Right ventricle myocardium inferior (tissue), 1 donor: ENCODE measurements at regions not wholly inside any gene's neighbourhood (a gene's known extent, or its start where the extent isn't known, plus 50 kb on each side); places are given as distances from the start of the nearest gene placed in this dataset.
A peak's percentile ranks its signal among the peaks of the same experiment; 100 is the strongest.

Source experiments
- ATAC-seq: fragments of 200-7000 bp; cut with Tn5 transposase; one replicate; pipeline ENCODE4 v1.9.1; 2020; ENCODE audit warnings: mild to moderate bottlenecking, moderate library complexity
- DNase-seq: peaks from one replicate; pipeline ENCODE4 v3.0.0; 2021; ENCODE audit errors: missing footprints
- intact Hi-C: fragments of 100-400 bp; cut with DNase I; formaldehyde crosslinking; loops from one replicate; pipeline ENCODE4 v1.11.0; 2022
- donor health status: DM: no; HTN: yes; CAD: no; lungs with severe emphysema.

DNA sequence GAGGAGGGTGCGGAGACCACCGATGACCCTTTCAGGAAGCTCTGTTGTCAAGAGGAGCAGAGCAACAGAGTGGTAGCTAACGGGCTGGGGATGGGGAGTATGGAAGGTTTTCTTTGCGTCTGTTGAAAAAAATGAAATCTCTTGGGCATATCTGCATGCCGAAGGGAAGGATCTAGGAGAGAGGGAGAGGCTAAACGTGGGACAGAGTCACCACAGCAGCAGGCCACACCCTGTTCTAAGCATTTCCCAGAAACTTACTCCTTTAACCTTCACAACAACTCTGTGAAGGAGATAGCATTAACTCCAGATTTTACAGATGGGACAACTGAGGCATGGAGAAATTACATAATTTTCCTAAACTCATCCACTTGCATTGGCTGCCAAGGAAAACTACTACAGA is 71.8 kb upstream of the EXOC1L start:
- no peak for ATAC-seq
- intact Hi-C loops = no loop called here
- no peak for DNase-seq

DNA sequence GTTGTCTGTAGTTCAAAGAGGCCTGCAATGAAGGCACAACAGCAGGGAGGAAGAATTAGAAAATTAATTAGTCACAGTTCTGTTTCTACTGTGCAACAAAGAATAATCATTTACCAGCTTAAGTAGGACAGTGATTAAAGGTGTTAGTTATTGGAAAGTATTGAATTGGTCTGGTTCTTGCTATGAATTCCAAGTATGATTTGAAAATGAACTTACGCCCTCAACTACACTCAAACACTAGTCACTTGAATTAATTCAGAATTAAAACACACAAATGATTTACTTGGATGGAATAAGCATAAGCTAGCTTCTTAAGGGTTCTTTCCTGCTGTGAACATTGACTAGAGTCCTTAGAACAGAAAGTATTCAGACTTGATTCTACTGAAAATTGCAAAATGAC is 69.9 kb upstream of the EXOC1L start:
- intact Hi-C loops = no loop called here
- ATAC-seq = no peak

DNA sequence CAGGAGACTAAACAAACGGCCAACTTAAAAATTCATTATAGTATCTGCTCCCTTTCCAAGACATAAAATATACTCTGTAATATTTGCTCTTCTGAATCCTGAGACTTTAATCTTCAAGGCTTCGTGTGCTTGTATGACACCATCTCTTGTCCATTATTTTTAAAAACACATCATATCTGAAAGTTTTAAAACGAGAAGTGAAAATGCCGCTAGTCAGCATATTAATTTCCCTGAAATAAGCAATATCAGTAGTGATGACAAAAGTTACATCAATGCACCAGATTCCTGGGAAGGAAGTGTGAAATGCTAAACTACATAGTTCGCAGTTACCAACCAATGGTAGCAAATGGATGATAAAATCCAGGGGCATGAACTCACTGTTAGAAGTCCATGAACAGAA is 66.8 kb upstream of the EXOC1L start:
- no peak for DNase-seq
- no peak for ATAC-seq
- intact Hi-C loops = no loop called here

More for the DNA sequence above, 69.9 kb upstream of the EXOC1L start:
- no peak for DNase-seq

DNA sequence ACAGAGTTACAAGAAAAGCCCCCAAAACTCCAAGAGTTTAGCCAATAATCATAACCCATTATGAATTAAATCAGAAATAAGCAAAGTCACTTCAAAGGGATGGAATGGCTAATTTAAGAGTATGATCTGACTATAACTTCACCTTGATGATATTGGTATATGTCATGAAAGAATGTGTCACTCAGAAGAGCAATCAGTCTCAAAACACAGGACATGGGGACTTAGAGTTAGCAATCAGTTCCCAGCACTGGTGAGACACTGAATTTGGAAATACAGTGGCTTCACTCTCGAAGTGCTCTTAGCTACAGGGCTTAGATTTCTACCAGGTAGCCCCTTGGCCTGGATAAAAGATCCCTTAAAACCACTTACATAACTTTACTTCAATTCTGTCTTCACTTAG is 65.7 kb upstream of the EXOC1L start:
- no peak for ATAC-seq
- DNase-seq = no peak
- intact Hi-C loops = no loop called here

DNA sequence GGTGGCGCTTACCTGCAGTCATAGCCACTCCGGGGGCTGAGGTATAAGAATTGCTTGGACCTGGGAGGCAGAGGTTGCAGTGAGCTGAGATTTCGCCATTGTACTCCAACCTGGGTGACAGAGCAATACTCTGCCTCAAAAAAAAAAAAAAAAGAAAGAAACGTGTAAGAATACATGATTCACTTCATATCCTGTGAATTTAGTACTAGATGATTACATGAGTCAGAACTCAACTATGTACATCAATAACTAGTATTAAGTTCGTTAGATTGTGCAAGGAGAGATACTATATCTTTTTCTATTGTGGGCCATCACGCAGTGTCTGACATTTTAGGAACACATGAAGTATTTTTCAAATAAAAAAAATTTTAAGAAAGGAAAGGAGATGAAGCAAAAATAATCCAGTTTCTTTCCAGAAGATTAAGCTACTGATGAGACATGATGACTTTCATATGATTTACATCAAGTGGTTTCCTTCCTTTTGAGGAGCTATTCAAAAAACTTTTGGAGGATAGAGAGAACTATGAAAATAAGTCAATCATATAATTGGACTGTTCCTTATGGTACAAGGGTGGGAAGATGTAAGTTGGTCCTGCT is 64.7 kb upstream of the EXOC1L start:
- no peak for ATAC-seq
- intact Hi-C loops = no loop called here
- no peak for DNase-seq

DNA sequence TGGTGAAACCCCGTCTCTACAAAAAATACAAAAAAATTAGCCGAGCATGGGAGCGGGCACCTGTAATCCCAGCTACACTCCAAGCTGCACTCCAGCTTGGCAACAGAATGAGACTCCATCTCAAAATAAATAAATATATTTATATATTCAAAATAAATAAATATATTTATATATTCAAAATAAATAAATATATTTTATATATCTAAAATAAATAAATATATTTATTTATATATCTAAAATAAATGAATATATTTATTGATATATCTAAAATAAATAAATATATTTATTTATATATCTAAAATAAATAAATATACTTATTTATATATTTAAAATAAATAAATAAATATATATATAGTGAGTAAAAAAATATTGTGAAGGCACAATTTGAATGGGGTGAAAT is 63.4 kb upstream of the EXOC1L start:
- ATAC-seq (no peak), DNase-seq (no peak)
- intact Hi-C loops = no loop called here

DNA sequence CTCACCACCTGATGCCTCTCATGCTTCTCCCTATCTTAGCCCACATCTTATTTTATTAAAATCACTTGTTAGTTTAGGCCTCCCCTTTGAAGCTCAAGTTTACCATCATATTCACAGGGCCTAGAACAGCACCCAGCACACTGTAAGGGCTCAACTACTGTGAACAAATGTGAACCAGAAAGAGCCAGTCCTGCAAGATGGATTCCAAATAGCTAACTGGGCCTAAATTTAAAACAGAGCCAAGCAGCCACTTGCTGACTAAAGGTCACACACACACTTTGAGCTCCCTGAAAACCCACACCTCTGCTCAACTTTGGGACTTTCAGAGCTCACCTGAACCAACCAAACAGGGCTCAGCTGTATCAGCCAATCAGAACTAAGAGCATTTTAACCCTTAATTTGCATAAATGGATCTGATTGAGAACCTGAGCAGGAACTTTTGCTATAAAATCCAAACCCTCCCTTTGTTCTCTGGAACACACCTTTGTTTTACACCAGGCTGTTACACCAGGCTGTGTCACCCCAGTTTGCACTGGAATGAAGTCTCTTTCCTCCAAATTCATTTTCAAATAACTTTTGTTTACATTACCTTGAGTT is 62.1 kb upstream of the EXOC1L start:
- intact Hi-C loops = no loop called here
- ATAC-seq (no peak), DNase-seq (no peak)

DNA sequence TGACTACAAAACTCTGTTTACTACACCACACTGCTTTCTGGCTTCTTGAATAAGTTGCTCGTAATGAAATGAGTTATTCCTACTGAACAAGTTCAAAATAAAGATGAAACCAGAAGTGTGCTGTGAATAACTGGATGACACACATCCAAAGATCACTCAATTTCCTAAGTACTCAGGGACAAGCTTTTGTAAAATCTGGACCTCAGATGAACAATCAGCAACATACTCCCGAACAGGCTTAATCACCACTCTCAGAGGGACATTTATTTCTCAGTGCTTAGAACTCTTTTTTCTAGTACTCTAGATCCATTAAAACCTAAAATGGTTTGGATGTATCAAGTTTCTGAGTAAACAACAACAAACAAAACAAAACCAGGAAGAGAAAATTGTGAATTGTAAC is 61.5 kb upstream of the EXOC1L start:
- intact Hi-C loops = no loop called here
- DNase-seq (no peak), ATAC-seq (no peak)

DNA sequence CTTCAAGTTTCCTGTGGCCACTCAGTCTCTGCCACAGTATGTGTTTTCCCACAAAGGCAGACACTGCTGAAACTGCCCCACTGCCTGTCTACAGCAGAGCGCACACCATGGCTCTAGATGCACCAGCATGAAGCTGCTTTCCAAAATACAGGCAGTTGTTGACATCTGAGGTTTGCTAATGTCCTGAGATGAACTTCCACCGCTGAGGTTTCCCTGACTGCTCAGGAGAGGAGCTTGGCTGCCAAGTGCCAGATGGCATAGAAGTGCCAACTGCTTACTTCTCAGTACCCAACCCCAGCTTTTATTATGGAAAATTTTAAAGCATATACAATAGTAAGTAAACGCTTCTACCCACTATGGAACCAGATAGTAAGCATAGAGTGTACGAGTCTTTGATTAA is 61.0 kb upstream of the EXOC1L start:
- intact Hi-C loops = no loop called here
- ATAC-seq = peak; percentile 80
- DNase-seq = no peak

DNA sequence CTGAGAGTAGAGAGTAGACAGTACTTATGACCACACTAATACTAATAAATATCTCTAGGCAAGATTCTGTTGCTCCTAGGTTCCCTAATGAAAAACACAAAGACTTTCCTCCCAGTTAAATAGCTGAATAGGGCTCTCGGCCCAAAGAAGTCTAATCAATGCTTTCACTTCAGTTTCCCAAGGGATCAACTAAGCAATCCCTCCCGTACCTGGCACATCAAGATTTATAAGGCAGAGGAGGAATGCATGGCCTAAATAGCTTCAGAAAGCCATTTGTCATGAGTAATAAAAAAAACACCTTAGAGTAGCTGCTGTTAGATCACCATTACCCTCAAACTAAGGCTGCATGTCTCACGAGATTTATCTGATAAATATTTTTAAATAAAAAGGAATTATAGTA is 56.8 kb upstream of the EXOC1L start:
- no peak for ATAC-seq
- DNase-seq = no peak
- intact Hi-C loops = no loop called here

DNA sequence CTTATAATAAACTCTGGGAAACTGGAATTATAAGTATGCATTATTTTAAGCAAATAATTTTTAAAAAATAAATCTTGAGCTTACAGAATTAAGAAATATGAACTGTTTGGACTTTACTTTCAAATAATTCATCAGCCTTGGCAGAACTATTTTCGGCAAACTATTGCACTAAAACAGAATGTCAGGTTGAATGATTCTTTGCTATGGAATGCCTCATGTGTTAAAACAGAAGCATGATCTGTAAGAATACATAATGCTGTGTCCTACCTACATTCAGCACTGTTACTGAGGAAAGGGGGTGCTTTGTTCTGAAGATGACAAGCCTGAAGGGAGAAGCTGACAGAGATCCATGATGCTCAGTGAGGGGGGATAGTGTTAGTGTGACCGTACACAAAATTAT is 55.6 kb upstream of the EXOC1L start:
- DNase-seq (no peak), ATAC-seq (no peak)
- intact Hi-C loops = no loop called here

DNA sequence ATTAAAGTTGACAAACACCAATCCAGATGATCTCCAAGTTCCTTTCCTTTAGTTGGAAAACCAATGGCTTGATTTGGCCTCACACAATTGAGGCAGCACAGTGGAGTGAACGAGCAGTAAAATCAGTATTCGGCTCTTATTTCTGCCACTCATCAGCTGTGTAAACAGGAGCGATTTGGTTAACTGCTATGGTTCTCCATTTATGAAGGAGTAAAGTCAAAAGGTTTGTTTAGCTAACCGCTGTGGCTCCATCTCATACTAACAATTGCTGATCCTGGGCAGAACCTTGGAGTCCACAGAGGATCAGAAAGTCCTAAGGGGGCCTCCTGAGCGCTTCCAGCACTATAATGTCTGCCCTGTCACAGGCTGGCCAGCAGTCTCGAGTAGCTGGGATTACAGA is 54.5 kb upstream of the EXOC1L start:
- DNase-seq = no peak
- intact Hi-C loops = no loop called here
- no peak for ATAC-seq

DNA sequence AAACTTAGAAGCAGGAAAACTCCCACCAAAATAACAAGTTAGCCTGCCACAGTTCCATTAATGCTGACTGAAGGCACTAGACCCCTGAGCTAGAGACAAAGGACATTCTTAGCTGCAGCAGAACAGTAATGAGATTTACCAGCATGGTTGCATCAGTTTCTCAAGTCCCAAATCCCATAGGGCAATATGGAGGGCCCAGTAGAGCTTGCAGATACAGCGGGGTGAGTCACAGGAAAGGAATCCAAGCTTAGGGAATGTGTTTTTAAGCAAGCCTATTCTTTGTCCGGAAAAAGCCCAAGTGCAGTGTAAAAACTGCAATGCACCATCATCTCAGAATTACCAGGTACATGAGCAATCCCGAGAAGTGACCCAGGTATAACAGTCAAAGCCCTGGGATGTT is 51.3 kb upstream of the EXOC1L start:
- intact Hi-C loops = no loop called here
- DNase-seq (no peak), ATAC-seq (no peak)
